WTC11 (cell line): ENCODE measurements at regions not wholly inside any gene's neighbourhood (a gene's known extent, or its start where the extent isn't known, plus 50 kb on each side); places are given as distances from the start of the nearest gene placed in this dataset.
"Not testable (repeated sequence)": the region's sequence is repeated elsewhere in the genome, so short reads cannot be mapped to it uniquely, and the experiment has no call there.

Experiments used
- ATAC-seq: fragments of 200-7000 bp; cut with Tn5 transposase; 2 replicates; pipeline ENCODE4 v1.10.0; 2021; ENCODE audit warnings: mild to moderate bottlenecking, moderate library complexity
- CTCF ChIA-PET: fragments of 300-600 bp; sonication (Branson Sonifier 250); formaldehyde crosslinking; loops from one replicate; lab custom pipeline; 2021; ENCODE audit warnings: antibody characterized with exemption; lab: Charles Lee
- POLR2A ChIA-PET: fragments of 350-600 bp; sonication (Branson Sonifier 250); formaldehyde crosslinking; loops from one replicate; lab custom pipeline; 2021; ENCODE audit warnings: antibody characterized with exemption; lab: Charles Lee
- DNase-seq: peaks from one replicate; pipeline ENCODE4 v3.0.0; 2021; ENCODE audit warnings: low spot score
- H3K27ac Mint-ChIP-seq: 2 replicates; pipeline ENCODE4 v1.8.0; 2021; ENCODE audit warnings: mixed read lengths
- H3K27me3 Mint-ChIP-seq: 2 replicates; pipeline ENCODE4 v1.8.0; 2021; ENCODE audit warnings: low read depth, mild to moderate bottlenecking, moderate library complexity, mixed read lengths
- H3K36me3 Mint-ChIP-seq: 2 replicates; pipeline ENCODE4 v1.8.0; 2021; ENCODE audit warnings: mixed read lengths
- H3K4me1 Mint-ChIP-seq: 2 replicates; pipeline ENCODE4 v1.8.0; 2022; ENCODE audit warnings: mixed read lengths
- H3K4me3 Mint-ChIP-seq: 2 replicates; pipeline ENCODE4 v1.8.0; 2021; ENCODE audit warnings: mild to moderate bottlenecking, moderate library complexity, mixed read lengths
- H3K9me3 Mint-ChIP-seq: 2 replicates; pipeline ENCODE4 v1.8.0; 2021; ENCODE audit warnings: mixed read lengths
- CREB1 ChIP-seq: sonication (generic); formaldehyde crosslinking; IDR thresholded peaks from 2 replicates; pipeline ENCODE4 v1.8.0; 2023; ENCODE audit warnings: mild to moderate bottlenecking, missing genetic modification reagents
- GABPB1 ChIP-seq: sonication (generic); formaldehyde crosslinking; IDR thresholded peaks from 2 replicates; pipeline ENCODE4 v1.8.1; 2023; ENCODE audit warnings: mild to moderate bottlenecking, missing genetic modification reagents
- HMGA2 ChIP-seq: fragments of 250-450 bp; sonication (Bioruptor Pico); IDR thresholded peaks from 2 replicates; pipeline ENCODE4 v1.4.0; 2021; ENCODE audit warnings: mild to moderate bottlenecking, moderate library complexity
- IRF2 ChIP-seq: sonication (generic); formaldehyde crosslinking; IDR thresholded peaks from 2 replicates; pipeline ENCODE4 v1.8.0; 2022; ENCODE audit warnings: low read depth, missing genetic modification reagents, borderline replicate concordance
- JAZF1 ChIP-seq: fragments of 250-450 bp; sonication (Bioruptor Pico); IDR thresholded peaks from 2 replicates; pipeline ENCODE4 v1.9.0; 2021; ENCODE audit warnings: moderate library complexity, mild to moderate bottlenecking, inconsistent platforms
- MXD4 ChIP-seq: fragments of 250-450 bp; sonication (Bioruptor Pico); IDR thresholded peaks from 2 replicates; pipeline ENCODE4 v1.8.0; 2021; ENCODE audit warnings: mild to moderate bottlenecking, moderate library complexity, borderline replicate concordance
- ZBTB21 ChIP-seq: sonication (generic); formaldehyde crosslinking; IDR thresholded peaks from 2 replicates; pipeline ENCODE4 v1.8.1; 2023; ENCODE audit warnings: mild to moderate bottlenecking, missing genetic modification reagents, borderline replicate concordance
- ZNF138 ChIP-seq: sonication (generic); formaldehyde crosslinking; conservative IDR thresholded peaks from 2 replicates; pipeline ENCODE4 v1.8.1; 2022; ENCODE audit warnings: mild to moderate bottlenecking, moderate library complexity, missing genetic modification reagents
- ZNF232 ChIP-seq: sonication (generic); formaldehyde crosslinking; IDR thresholded peaks from 2 replicates; pipeline ENCODE4 v1.8.0; 2022; ENCODE audit warnings: mild to moderate bottlenecking, missing genetic modification reagents
- ZNF263 ChIP-seq: sonication (generic); formaldehyde crosslinking; IDR thresholded peaks from 2 replicates; pipeline ENCODE4 v1.8.1; 2022; ENCODE audit warnings: low read depth, mild to moderate bottlenecking, moderate library complexity, missing genetic modification reagents
- ZNF423 ChIP-seq: fragments of 250-450 bp; sonication (Bioruptor Pico); IDR thresholded peaks from 2 replicates; pipeline ENCODE4 v2.1.2; 2022; ENCODE audit warnings: mild to moderate bottlenecking, moderate library complexity
- TF ChIP-seq, protein P1 (sequence below): sonication (generic); formaldehyde crosslinking; IDR thresholded peaks from 2 replicates; pipeline ENCODE4 v1.8.0; 2022; ENCODE audit warnings: mild to moderate bottlenecking, missing genetic modification reagents
- TF ChIP-seq, protein P2 (sequence below): sonication (generic); formaldehyde crosslinking; IDR thresholded peaks from 2 replicates; pipeline ENCODE4 v1.8.1; 2022; ENCODE audit warnings: missing genetic modification reagents, borderline replicate concordance
- TF ChIP-seq, protein P3 (sequence below): sonication (generic); formaldehyde crosslinking; IDR thresholded peaks from 2 replicates; pipeline ENCODE4 v1.8.0; 2023; ENCODE audit warnings: missing genetic modification reagents
- TF ChIP-seq, protein P4 (sequence below): sonication (generic); formaldehyde crosslinking; conservative IDR thresholded peaks from 2 replicates; pipeline ENCODE4 v1.8.1; 2022; ENCODE audit warnings: mild to moderate bottlenecking, missing genetic modification reagents
- TF ChIP-seq, protein P5 (sequence below): fragments of 200-600 bp; IDR thresholded peaks from 2 replicates; pipeline ENCODE4 v1.8.0; 2022; ENCODE audit warnings: antibody characterized with exemption
- TF ChIP-seq, protein P6 (sequence below): sonication (generic); formaldehyde crosslinking; IDR thresholded peaks from 2 replicates; pipeline ENCODE4 v1.8.1; 2022; ENCODE audit warnings: mild to moderate bottlenecking, missing genetic modification reagents, moderate library complexity, borderline replicate concordance

DNA sequence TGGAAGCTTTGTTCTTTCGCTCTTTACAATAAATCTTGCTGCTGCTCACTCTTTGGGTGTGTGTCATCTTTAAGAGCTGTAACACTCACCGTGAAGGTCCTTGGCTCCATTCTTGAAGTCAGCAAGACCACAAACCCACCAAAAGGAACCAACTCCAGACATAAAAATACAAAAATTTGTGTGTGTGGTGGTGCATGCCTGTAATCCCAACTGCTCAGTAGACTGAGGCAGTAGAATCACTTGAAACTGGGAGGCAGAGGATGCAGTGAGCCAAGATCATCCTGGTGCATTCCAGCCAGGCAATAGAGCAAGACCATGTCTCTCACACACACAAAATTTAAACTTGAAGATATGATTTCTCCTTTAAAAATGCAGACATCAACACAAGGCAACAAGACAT lies 1431.7 kb upstream of the B3GALT2 start (continued):
- TF ChIP-seq, protein P1, sequence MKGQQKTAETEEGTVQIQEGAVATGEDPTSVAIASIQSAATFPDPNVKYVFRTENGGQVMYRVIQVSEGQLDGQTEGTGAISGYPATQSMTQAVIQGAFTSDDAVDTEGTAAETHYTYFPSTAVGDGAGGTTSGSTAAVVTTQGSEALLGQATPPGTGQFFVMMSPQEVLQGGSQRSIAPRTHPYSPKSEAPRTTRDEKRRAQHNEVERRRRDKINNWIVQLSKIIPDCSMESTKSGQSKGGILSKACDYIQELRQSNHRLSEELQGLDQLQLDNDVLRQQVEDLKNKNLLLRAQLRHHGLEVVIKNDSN, result no peak
- TF ChIP-seq, protein P2, sequence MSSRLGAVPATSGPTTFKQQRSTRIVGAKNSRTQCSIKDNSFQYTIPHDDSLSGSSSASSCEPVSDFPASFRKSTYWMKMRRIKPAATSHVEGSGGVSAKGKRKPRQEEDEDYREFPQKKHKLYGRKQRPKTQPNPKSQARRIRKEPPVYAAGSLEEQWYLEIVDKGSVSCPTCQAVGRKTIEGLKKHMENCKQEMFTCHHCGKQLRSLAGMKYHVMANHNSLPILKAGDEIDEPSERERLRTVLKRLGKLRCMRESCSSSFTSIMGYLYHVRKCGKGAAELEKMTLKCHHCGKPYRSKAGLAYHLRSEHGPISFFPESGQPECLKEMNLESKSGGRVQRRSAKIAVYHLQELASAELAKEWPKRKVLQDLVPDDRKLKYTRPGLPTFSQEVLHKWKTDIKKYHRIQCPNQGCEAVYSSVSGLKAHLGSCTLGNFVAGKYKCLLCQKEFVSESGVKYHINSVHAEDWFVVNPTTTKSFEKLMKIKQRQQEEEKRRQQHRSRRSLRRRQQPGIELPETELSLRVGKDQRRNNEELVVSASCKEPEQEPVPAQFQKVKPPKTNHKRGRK (CRISPR knock-in tag), result no peak
- TF ChIP-seq ZNF263, result no peak

DNA sequence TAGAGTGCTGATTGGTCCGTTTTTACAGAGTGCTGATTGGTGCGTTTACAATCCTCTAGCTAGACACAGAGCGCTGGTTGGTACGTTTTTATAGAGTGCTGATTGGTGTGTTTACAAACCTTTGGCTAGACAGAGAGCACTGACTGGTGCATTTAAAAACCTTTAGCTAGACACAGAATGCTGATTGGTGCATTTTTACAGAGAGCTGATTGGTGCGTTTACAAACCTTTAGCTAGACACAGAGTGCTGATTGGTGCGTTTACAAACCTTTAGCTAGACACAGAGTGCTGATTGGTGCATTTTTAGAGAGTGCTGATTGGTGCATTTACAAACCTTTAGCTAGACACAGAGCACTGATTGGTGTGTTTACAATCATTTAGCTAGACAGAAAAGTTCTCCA lies 1430.9 kb upstream of the B3GALT2 start:
- H3K27ac Mint-ChIP-seq, CTCF ChIA-PET, H3K36me3 Mint-ChIP-seq, POLR2A ChIA-PET, H3K27me3 Mint-ChIP-seq, H3K4me3 Mint-ChIP-seq, H3K4me1 Mint-ChIP-seq, DNase-seq, ATAC-seq: not testable (repeated sequence)
- H3K9me3 Mint-ChIP-seq, result peaks cover 31% of the 10 kb centered on the region

DNA sequence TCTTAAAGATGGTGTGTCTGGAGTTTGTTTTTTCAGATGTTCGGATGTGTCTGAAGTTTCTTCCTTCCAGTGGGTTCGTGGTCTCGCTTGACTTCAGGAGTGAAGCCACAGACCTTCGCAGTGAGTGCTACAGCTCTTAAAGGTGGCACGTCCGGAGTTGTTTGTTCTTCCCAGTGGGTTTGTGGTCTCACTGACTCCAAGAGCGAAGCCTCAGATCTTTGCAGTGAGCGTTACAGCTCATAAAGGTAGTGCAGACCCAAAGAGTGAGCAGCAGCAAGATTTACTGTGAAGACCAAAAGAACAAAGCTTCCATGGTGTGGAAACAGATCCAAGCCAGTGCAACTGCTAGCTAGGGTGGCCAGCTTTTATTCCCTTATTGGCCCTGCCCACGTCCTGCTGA lies 1430.4 kb upstream of the B3GALT2 start:
- TF ChIP-seq, protein P3, sequence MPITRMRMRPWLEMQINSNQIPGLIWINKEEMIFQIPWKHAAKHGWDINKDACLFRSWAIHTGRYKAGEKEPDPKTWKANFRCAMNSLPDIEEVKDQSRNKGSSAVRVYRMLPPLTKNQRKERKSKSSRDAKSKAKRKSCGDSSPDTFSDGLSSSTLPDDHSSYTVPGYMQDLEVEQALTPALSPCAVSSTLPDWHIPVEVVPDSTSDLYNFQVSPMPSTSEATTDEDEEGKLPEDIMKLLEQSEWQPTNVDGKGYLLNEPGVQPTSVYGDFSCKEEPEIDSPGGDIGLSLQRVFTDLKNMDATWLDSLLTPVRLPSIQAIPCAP, result no peak
- TF ChIP-seq ZNF232 (CRISPR knock-in tag) (no peak), IRF2 (CRISPR knock-in tag) (no peak), GABPB1 (CRISPR knock-in tag) (no peak), ZBTB21 (CRISPR knock-in tag) (no peak)
- DNase-seq, result no peak
- H3K4me1 Mint-ChIP-seq, result no peaks in the 10 kb centered on the region
- H3K36me3 Mint-ChIP-seq, result peaks cover 7% of the 10 kb centered on the region; the same call in 1 of the 2 replicates
- POLR2A ChIA-PET, result no interaction called here
- peaks cover 31% of the 10 kb centered on the region for H3K9me3 Mint-ChIP-seq
- H3K27me3 Mint-ChIP-seq, result no peaks in the 10 kb centered on the region
- H3K4me3 Mint-ChIP-seq, result no peak overlapping the region
- no peak for ATAC-seq
- CTCF ChIA-PET, result no interaction called here
- H3K27ac Mint-ChIP-seq, result no peak overlapping the region

DNA sequence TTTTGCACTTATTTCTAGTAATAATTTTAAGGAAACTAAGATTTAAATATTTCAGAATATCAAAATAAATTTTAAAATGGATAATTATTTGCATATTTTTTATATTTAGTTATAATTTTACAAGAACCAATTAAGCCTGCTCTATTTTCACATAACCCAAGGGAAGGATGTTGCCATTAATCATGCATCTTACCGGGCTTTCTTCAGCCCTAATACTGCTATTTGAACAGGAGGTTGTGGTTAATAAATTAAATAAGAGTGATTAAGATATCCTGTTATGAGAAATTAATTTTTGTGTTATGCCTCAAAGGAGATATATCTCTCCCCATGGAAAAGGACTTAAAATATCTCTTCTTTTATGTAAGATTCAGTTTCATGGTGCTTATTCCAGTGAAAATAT lies 1415.8 kb upstream of the B3GALT2 start:
- Mint-ChIP-seq H3K9me3 (peaks cover 6% of the 10 kb centered on the region), H3K36me3 (no peaks in the 10 kb centered on the region), H3K27me3 (no peaks in the 10 kb centered on the region), H3K4me3 (no peak overlapping the region), H3K27ac (no peak overlapping the region), H3K4me1 (no peaks in the 10 kb centered on the region)
- ChIA-PET POLR2A (no interaction called here), CTCF (no interaction called here)
- DNase-seq (no peak), ATAC-seq (no peak)
- 0 out of 2 replicates have a peak, but pooled peaks have one; percentile 14 for TF ChIP-seq HMGA2 (CRISPR knock-in tag)
- TF ChIP-seq, protein P4, sequence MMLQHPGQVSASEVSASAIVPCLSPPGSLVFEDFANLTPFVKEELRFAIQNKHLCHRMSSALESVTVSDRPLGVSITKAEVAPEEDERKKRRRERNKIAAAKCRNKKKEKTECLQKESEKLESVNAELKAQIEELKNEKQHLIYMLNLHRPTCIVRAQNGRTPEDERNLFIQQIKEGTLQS (CRISPR knock-in tag), result no peak

DNA sequence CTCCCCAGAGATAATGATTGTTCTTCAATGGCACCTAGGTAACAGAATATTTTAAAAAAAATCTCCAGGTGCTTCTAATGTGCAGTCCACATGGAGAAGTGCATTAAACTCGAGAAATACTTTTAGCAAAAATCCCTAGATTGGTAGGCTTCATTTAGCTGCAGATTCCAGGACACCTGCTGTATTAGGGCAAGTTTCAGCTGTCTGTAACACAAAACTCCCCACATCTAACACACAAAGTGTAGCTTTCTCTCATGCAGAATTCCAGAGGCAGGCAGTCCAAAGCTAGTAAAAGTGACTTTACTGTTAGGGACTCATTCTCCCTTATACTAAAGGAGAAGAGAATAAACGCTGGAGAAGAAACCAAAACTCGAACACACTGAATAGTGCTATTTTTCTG lies 1414.3 kb upstream of the B3GALT2 start:
- Mint-ChIP-seq H3K27ac (no peak overlapping the region), H3K4me3 (no peak overlapping the region), H3K4me1 (no peaks in the 10 kb centered on the region), H3K36me3 (no peaks in the 10 kb centered on the region), H3K27me3 (no peaks in the 10 kb centered on the region), H3K9me3 (no peaks in the 10 kb centered on the region)
- TF ChIP-seq CREB1, result no peak
- no peak for TF ChIP-seq MXD4 (CRISPR knock-in tag)
- TF ChIP-seq ZNF138, result no peak
- TF ChIP-seq, protein P5, sequence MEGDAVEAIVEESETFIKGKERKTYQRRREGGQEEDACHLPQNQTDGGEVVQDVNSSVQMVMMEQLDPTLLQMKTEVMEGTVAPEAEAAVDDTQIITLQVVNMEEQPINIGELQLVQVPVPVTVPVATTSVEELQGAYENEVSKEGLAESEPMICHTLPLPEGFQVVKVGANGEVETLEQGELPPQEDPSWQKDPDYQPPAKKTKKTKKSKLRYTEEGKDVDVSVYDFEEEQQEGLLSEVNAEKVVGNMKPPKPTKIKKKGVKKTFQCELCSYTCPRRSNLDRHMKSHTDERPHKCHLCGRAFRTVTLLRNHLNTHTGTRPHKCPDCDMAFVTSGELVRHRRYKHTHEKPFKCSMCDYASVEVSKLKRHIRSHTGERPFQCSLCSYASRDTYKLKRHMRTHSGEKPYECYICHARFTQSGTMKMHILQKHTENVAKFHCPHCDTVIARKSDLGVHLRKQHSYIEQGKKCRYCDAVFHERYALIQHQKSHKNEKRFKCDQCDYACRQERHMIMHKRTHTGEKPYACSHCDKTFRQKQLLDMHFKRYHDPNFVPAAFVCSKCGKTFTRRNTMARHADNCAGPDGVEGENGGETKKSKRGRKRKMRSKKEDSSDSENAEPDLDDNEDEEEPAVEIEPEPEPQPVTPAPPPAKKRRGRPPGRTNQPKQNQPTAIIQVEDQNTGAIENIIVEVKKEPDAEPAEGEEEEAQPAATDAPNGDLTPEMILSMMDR, result no peak
- no peak for TF ChIP-seq ZNF263
- TF ChIP-seq ZNF423 (CRISPR knock-in tag), result no peak
- TF ChIP-seq, protein P6, sequence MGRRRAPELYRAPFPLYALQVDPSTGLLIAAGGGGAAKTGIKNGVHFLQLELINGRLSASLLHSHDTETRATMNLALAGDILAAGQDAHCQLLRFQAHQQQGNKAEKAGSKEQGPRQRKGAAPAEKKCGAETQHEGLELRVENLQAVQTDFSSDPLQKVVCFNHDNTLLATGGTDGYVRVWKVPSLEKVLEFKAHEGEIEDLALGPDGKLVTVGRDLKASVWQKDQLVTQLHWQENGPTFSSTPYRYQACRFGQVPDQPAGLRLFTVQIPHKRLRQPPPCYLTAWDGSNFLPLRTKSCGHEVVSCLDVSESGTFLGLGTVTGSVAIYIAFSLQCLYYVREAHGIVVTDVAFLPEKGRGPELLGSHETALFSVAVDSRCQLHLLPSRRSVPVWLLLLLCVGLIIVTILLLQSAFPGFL, result no peak
- TF ChIP-seq JAZF1 (CRISPR knock-in tag), result no peak
- ChIA-PET CTCF (no interaction called here), POLR2A (no interaction called here)
- no peak for DNase-seq
- no peak for ATAC-seq
